Mammary epithelial cell (primary cell): ENCODE measurements at regions not wholly inside any gene's neighbourhood (a gene's known extent, or its start where the extent isn't known, plus 50 kb on each side); places are given as distances from the start of the nearest gene placed in this dataset.

ENCODE experiments used
- CTCF ChIP-seq, 2 donors: IDR thresholded peaks in 1 of 2; conservative IDR thresholded peaks in 1 of 2; 2 replicates each; pipeline ENCODE4 v1.5.1; 2011 to 2012; ENCODE audit warnings: inconsistent platforms in 2 of 2, low read length in 2 of 2, mild to moderate bottlenecking in 2 of 2, control low read depth in 1 of 2, low read depth in 1 of 2; ENCODE audit not compliant: insufficient read depth in 1 of 2; ENCODE audit errors: extremely low read depth in 1 of 2
- EZH2 ChIP-seq: IDR thresholded peaks from 2 replicates; pipeline ENCODE4 v1.6.1; 2012; ENCODE audit warnings: low read length, inconsistent platforms, borderline replicate concordance

DNA sequence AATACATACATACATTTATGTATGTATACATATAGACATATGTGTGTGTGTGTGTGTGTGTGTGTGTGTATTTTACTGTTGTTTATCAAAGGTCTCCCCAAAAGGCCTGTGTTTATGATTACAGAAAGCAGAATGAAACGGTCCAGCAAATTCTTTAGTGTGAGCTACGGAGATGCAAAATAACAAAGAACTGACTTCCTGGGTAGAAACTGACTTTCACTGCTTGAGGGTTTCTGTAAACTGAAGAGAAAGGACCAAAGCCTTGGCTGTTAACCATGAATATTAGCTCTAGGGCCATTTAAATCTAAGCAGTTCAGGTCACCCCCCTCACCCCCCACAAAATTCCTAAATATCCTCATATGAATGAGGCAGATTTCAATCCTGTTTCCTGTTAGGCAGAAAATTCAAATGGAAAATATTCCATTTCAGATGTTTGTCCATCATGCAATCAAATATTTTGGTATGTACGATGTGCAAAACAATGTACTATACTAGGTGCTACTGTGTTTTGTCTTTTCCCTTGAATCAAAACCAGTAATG is 213.2 kb downstream of the TGFB2 start:
- no peak for TF ChIP-seq CTCF (conservative IDR thresholded peaks at IDR 0.05 in 1 of 2, IDR thresholded peaks at IDR 0.05 in 1 of 2; ENCODE audit: extremely low read depth in 1 of 2, insufficient read depth in 1 of 2, low read depth in 1 of 2, low read length in 2 of 2)
- TF ChIP-seq EZH2: no peak
